Heart left ventricle (tissue), 13 donors: ENCODE measurements at regions not wholly inside any gene's neighbourhood (a gene's known extent, or its start where the extent isn't known, plus 50 kb on each side); places are given as distances from the start of the nearest gene placed in this dataset.

ENCODE experiments used
- CTCF ChIP-seq, 12 donors: fragments of 200-600 bp; sonication (generic) in 4 of 12; IDR thresholded peaks; one replicate each; pipeline versions ENCODE4 v1.5.0 to v1.8.0; 2018 to 2022; ENCODE audit warnings: antibody characterized with exemption in 12 of 12, mild to moderate bottlenecking in 5 of 12
- POLR2A ChIP-seq, 2 donors: fragments of 450-650 bp; IDR thresholded peaks; one replicate each; pipeline ENCODE4 v1.6.1; 2017; ENCODE audit warnings: antibody characterized with exemption in 2 of 2, mild to moderate bottlenecking in 2 of 2, moderate library complexity in 2 of 2
- donor health status: ischemic (EF 13 %, LVEDD 7.1; RV severe dilation, severe dysfunction).
- donor health status: DM: no; HTN: yes; CAD: no.
- donor health status: DM: no; HTN: no; CAD: no.
- donor health status: ischemic (EF 25% LVEDD 6.9; RV normal size, moderate dysfunction).
- donor health status: ischemic (EF 25% LVEDD 5.7; RV mildly dilated, moderate dysfunction).
- donor health status: ischemic (EF 35%, LVEDD 5.7; RV mildly dilated, moderate dysfunction).
- donor health status: nonischemic (EF 11% LVEDD 7.7; RV severe dilation, severe dysfunction).
- donor health status: DM: yes; HTN: yes; CAD: no.
- donor health status: PGD.
- donor health status: ischemic (EF 29% LVEDD 5.4; RV normal size, mild dysfunction).
- donor health status: nonischemic (EF 23%, LVEDD 6.1; RV moderate dilation, normal function).

DNA sequence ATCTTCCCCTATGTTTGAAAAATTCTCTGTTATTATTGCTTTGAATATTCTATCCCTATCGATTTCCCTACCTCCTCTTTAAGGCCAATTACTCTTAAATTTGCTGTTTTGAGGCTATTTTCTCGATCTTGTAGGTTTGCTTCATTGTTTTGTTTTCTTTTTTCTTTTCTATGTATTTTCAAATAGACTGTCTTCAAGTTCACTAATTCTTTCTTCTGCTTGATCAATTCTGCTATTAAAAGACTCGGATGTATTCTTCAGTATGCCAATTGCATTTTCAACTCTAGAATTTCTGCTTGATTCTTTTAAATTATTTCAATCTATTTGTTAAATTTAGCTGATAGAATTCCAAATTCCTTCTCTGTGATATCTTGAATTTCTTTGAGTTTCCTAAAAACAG is 144.0 kb upstream of the NANOGP8 start:
- TF ChIP-seq CTCF (IDR thresholded peaks at IDR 0.05) (no peak), POLR2A (IDR thresholded peaks at IDR 0.05) (no peak)
